Spleen (tissue), 7 donors: ENCODE measurements at regions not wholly inside any gene's neighbourhood (a gene's known extent, or its start where the extent isn't known, plus 50 kb on each side); places are given as distances from the start of the nearest gene placed in this dataset.

ENCODE experiments used
- POLR2AphosphoS5 ChIP-seq, 3 donors: sonication (generic); formaldehyde crosslinking; IDR thresholded peaks; one replicate each; pipeline ENCODE4 v1.5.1; 2017; ENCODE audit warnings: antibody characterized with exemption in 3 of 3
- TF ChIP-seq, protein P1 (sequence below), 11 experiments: fragments of 200-600 bp in 7 of 11; fragments of 450-650 bp in 4 of 11; sonication (generic) in 4 of 11; IDR thresholded peaks in 8 of 11; conservative IDR thresholded peaks in 3 of 11; 1 replicate in 7 of 11; 2 replicates in 4 of 11; pipeline versions ENCODE4 v1.4.0 to v1.8.0; 2016 to 2021; ENCODE audit warnings: antibody characterized with exemption in 11 of 11, inconsistent platforms in 4 of 11, mild to moderate bottlenecking in 1 of 11
- donor health status: DM: no; HTN: no; CAD: no; lungs with moderate emphysema.
- donor health status: DM: no; HTN: no; CAD: no.
- donor health status: DM: no; HTN: no; CAD: no.

- TF ChIP-seq, protein P1, sequence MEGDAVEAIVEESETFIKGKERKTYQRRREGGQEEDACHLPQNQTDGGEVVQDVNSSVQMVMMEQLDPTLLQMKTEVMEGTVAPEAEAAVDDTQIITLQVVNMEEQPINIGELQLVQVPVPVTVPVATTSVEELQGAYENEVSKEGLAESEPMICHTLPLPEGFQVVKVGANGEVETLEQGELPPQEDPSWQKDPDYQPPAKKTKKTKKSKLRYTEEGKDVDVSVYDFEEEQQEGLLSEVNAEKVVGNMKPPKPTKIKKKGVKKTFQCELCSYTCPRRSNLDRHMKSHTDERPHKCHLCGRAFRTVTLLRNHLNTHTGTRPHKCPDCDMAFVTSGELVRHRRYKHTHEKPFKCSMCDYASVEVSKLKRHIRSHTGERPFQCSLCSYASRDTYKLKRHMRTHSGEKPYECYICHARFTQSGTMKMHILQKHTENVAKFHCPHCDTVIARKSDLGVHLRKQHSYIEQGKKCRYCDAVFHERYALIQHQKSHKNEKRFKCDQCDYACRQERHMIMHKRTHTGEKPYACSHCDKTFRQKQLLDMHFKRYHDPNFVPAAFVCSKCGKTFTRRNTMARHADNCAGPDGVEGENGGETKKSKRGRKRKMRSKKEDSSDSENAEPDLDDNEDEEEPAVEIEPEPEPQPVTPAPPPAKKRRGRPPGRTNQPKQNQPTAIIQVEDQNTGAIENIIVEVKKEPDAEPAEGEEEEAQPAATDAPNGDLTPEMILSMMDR (IDR thresholded peaks at IDR 0.05 in 8 of 11, conservative IDR thresholded peaks at IDR 0.05 in 3 of 11) = no peak
- TF ChIP-seq POLR2AphosphoS5 (IDR thresholded peaks at IDR 0.05) = no peak
These were observed 834.2 kb downstream of the STPG2 start for GRCh38 chr4:97309121-97309520.
